ENCODE measurements at regions not wholly inside any gene's neighbourhood (a gene's known extent, or its start where the extent isn't known, plus 50 kb on each side); places are given as distances from the start of the nearest gene placed in this dataset.

DNA sequence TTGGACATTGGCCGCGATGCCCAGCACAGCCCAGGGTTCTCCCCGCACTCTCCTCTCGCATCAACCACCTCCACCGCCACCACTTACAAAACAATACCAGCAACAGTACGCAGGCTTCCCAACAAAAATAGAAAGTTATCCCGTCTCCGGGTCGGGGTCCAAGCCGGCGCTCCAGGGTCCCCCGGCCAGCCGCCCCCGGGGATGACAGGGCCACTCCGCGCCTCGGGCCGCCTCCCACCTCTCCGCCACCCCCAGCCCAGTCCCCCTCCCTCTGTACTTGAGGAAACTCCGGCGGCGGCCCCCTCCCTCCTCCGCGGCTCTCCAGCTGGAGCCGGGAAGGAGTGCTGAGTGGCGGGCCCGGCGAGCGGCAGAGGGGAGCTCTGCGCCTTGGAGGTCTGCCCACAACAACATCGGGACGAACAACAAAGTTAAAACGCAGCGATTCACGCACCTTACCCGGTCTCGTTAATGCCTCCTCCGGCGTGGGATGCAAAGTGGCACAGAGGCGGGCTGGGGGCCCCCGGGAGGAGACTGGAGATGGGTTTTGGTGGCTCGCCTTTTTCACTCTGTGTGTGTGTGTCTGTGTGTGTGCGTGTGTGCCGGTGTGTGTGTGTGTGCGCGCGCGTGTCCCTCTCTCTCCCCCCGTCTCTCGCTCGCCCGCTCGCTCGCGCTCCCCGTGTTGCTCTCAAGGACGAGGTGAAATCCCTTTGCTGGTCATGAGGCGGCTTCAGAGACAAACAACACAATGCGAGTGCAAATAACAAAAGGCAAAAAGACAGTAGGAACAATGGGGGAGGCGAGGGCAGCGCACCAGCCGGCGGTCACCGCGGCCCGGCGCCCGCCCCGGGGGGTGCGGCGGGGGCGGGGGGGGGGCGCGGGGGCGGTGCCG, 386.8 kb downstream of the BCAT1 start:
- TF ChIP-seq, protein P1, sequence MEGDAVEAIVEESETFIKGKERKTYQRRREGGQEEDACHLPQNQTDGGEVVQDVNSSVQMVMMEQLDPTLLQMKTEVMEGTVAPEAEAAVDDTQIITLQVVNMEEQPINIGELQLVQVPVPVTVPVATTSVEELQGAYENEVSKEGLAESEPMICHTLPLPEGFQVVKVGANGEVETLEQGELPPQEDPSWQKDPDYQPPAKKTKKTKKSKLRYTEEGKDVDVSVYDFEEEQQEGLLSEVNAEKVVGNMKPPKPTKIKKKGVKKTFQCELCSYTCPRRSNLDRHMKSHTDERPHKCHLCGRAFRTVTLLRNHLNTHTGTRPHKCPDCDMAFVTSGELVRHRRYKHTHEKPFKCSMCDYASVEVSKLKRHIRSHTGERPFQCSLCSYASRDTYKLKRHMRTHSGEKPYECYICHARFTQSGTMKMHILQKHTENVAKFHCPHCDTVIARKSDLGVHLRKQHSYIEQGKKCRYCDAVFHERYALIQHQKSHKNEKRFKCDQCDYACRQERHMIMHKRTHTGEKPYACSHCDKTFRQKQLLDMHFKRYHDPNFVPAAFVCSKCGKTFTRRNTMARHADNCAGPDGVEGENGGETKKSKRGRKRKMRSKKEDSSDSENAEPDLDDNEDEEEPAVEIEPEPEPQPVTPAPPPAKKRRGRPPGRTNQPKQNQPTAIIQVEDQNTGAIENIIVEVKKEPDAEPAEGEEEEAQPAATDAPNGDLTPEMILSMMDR (IDR thresholded peaks at IDR 0.05) = no peak
- TF ChIP-seq POLR2A (IDR thresholded peaks at IDR 0.05) = no peak
